Ovary (tissue), 7 donors: ENCODE measurements at regions not wholly inside any gene's neighbourhood (a gene's known extent, or its start where the extent isn't known, plus 50 kb on each side); places are given as distances from the start of the nearest gene placed in this dataset.

Experiments used
- DNase-seq, 5 donors: peaks; one replicate each; pipeline ENCODE4 v3.0.0-alpha.2; 2019 to 2020
- H3K27ac ChIP-seq, 2 donors: fragments of 200-600 bp; one replicate each; pipeline versions ENCODE4 v1.5.1 to v1.8.0; 2019 to 2022
- H3K27me3 ChIP-seq: fragments of 200-600 bp; one replicate; pipeline ENCODE4 v1.8.0; 2022
- H3K36me3 ChIP-seq: fragments of 200-600 bp; sonication (generic); one replicate; pipeline ENCODE4 v1.5.1; 2019
- H3K4me1 ChIP-seq: one replicate; pipeline ENCODE4 v1.8.1; 2013; ENCODE audit warnings: mild to moderate bottlenecking, moderate library complexity; ENCODE audit not compliant: insufficient read depth
- H3K4me3 ChIP-seq: fragments of 200-600 bp; sonication (generic); one replicate; pipeline ENCODE4 v1.5.1; 2017
- H3K9me3 ChIP-seq, 2 donors: fragments of 200-600 bp in 1 of 2; sonication (generic) in 1 of 2; one replicate each; pipeline versions ENCODE4 v1.5.1 to v1.8.1; 2013 to 2019; ENCODE audit warnings: mild to moderate bottlenecking in 1 of 2, moderate library complexity in 1 of 2
- EP300 ChIP-seq: sonication (generic); formaldehyde crosslinking; IDR thresholded peaks from one replicate; pipeline ENCODE4 v1.6.1; 2017; ENCODE audit warnings: antibody characterized with exemption
- POLR2A ChIP-seq: fragments of 450-650 bp; IDR thresholded peaks from one replicate; pipeline ENCODE4 v1.6.1; 2017; ENCODE audit warnings: antibody characterized with exemption, mild to moderate bottlenecking, moderate library complexity
- whole genome bisulfite sequencing, 3 donors: extraction: QIAGEN DNeasy Blood & Tissue Kit in 1 of 3; methylation state at CpG; one replicate each; pipeline versions ENCODE4 v1.1.5 to v1.1.7; 2013 to 2017; 5-methylcytosine and 5-hydroxymethylcytosine counted together
- intact Hi-C, 4 donors: fragments of 100-400 bp; cut with DNase I; formaldehyde crosslinking; loops; one replicate each; pipeline versions ENCODE4 v1.11.0 to v1.15.1; 2022 to 2023
- TF ChIP-seq, protein P1 (sequence below), 3 donors: fragments of 450-650 bp in 2 of 3; fragments of 200-600 bp in 1 of 3; IDR thresholded peaks; one replicate each; pipeline versions ENCODE4 v1.5.1 to v1.8.0; 2016 to 2022; ENCODE audit warnings: antibody characterized with exemption in 3 of 3, mild to moderate bottlenecking in 1 of 3
- donor health status: DM: no; HTN: no; CAD: no; lungs with moderate emphysema.
- donor health status: DM: no; HTN: no; CAD: no.
- donor health status: Bipolar disorder and iron deficiency.
- donor health status: DM: no; HTN: no; CAD: no.
- donor health status: DM: yes; HTN: yes; CAD: no.

DNA sequence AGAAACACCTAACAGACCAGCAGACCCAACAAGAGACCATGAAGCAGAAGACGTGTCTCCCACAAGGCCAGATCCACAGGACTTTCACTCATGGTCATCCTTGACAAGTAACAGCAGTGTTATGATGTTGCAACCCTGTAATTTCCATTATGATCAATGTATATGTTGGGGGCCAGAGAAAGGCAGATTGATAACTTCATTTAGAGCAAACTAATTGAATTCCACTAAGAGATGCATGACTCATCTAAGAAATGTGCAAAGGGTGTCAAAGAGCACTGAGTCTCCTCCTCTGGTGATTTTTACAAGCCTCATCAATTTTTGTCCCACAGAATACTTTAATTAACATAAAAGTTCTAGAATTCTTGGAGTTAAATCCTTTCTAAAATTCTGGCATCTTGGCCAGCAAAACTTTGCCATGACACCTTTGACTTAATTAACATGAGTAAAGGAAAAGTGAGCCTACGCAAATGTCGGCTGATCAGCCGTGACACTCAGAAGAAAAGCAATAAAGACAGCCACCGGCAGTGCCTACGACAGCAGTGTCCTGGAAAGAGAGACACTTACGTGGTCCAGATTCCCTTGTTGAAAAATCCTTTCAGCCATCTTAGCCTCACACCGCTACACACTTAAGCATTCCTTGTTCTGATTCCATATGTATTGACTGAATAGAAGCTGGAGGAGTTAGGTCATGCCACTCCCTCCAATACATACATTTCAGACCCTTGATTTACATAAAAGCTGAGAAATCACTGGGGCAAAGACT, 370.2 kb upstream of the CCDC196 start:
- Histone ChIP-seq H3K4me1 (no peaks in the 10 kb centered on the region), H3K4me3 (no peak overlapping the region), H3K36me3 (no peaks in the 10 kb centered on the region), H3K9me3 (no peaks in the 10 kb centered on the region), H3K27me3 (no peaks in the 10 kb centered on the region), H3K27ac (no peak overlapping the region)
- no peak for DNase-seq
- 79 to 89% (median 82%) methylated on average over 8 of the region's 8 CpGs for WGBS, 3 donors
- no peak for TF ChIP-seq POLR2A
- TF ChIP-seq, protein P1, sequence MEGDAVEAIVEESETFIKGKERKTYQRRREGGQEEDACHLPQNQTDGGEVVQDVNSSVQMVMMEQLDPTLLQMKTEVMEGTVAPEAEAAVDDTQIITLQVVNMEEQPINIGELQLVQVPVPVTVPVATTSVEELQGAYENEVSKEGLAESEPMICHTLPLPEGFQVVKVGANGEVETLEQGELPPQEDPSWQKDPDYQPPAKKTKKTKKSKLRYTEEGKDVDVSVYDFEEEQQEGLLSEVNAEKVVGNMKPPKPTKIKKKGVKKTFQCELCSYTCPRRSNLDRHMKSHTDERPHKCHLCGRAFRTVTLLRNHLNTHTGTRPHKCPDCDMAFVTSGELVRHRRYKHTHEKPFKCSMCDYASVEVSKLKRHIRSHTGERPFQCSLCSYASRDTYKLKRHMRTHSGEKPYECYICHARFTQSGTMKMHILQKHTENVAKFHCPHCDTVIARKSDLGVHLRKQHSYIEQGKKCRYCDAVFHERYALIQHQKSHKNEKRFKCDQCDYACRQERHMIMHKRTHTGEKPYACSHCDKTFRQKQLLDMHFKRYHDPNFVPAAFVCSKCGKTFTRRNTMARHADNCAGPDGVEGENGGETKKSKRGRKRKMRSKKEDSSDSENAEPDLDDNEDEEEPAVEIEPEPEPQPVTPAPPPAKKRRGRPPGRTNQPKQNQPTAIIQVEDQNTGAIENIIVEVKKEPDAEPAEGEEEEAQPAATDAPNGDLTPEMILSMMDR (IDR thresholded peaks at IDR 0.05) = no peak
- no peak for TF ChIP-seq EP300
- intact Hi-C loops = no loop called here

DNA sequence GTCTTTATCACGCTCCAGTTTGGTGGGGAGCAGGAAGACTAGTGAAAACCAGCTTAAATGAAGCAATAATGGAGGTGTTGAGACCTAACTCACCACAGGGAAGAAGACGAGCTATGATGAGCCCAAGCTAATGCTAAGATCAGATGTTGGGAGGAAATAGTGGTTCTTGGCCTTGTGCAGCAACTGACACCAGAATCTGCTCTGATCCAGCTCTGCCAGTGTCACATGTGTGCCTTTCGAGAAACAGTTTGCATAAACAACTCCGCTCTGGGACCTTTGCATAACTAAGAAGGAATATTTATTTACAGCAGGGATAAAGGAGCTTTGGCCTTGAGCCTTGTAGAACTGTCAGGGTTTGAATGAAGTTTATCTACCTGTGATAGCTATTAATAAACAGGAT, 369.4 kb upstream of the CCDC196 start:
- Histone ChIP-seq H3K9me3 (no peaks in the 10 kb centered on the region), H3K27ac (no peak overlapping the region), H3K4me3 (no peak overlapping the region), H3K36me3 (no peaks in the 10 kb centered on the region), H3K27me3 (no peaks in the 10 kb centered on the region), H3K4me1 (no peaks in the 10 kb centered on the region)
- intact Hi-C loops = no loop called here
- 79 to 88% (median 82%) methylated on average over 4 of the region's 4 CpGs for WGBS, 3 donors
- TF ChIP-seq, protein P1 (IDR thresholded peaks at IDR 0.05) = no peak
- TF ChIP-seq POLR2A = no peak
- TF ChIP-seq EP300 = no peak
- DNase-seq = no peak

DNA sequence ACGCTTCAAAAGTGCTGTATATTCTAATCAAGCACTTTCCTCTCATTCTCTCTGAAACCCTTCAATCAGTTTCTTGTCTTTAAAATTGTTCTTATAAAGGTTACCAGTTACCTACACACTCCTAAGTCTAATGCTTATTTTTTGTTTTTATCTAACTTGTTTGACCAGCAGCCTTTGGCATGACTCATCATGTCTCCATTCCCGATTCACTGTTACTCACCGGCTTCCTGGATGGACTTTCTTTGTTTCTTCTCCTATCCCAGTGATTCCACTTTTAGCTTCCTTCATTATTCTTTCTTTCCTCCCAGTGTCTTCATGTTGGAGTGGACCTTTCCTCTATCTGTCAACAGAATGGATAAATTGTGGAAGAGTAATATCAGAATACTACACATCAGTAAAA, 368.6 kb upstream of the CCDC196 start:
- no peak overlapping the region for H3K27ac ChIP-seq
- TF ChIP-seq, protein P1 (IDR thresholded peaks at IDR 0.05) = no peak
- no peak for TF ChIP-seq EP300
- no peak overlapping the region for H3K4me3 ChIP-seq
- no peaks in the 10 kb centered on the region for H3K9me3 ChIP-seq
- intact Hi-C loops = no loop called here
- 63 to 65% (median 65%) methylated on average over 3 of the region's 3 CpGs for WGBS, 3 donors
- H3K36me3 ChIP-seq = no peaks in the 10 kb centered on the region
- no peaks in the 10 kb centered on the region for H3K27me3 ChIP-seq
- DNase-seq = no peak
- no peaks in the 10 kb centered on the region for H3K4me1 ChIP-seq

DNA sequence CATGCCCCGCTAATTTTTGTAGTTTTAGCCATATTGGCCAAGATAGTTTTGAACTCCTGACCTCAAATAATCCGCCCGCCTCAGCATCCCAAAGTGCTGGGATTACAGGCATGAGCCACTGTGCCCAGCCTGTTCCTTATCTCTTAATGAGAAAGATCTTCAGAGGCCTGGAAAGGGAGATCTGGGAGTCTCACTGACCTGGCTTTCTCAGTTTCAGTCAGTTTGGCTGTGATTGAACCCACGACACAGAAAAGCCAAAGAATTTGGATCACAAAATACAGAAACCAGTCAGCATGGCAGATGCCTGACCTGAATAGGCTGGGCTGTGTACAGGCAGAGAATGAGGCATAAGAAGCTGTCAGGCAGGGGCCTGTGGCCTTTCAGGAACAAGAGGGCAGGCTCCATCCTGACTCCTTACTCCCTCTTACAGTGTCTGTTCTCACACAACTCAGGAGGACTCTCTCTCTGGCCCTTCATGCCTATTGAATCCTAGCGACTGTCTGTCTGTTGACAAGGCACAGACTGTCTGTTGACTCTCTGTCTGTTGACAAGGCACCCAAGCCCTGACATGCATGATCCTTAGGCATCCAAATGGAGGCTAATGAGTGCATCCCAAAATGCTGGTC, 366.5 kb upstream of the CCDC196 start:
- 87 to 90% (median 89%) methylated on average over 5 of the region's 5 CpGs for WGBS, 3 donors
- no peaks in the 10 kb centered on the region for H3K36me3 ChIP-seq
- intact Hi-C loops = no loop called here

More for the DNA sequence above, 366.5 kb upstream of the CCDC196 start:
- Histone ChIP-seq H3K27ac (no peak overlapping the region), H3K4me3 (no peak overlapping the region), H3K4me1 (no peaks in the 10 kb centered on the region), H3K9me3 (no peaks in the 10 kb centered on the region), H3K27me3 (no peaks in the 10 kb centered on the region)
- DNase-seq = no peak
- TF ChIP-seq EP300 (no peak), POLR2A (no peak)
- TF ChIP-seq, protein P1 (IDR thresholded peaks at IDR 0.05) = no peak
